CD4-positive, alpha-beta T cell treated with Interleukin-6 at 100 ng/mL for 8 hours (primary cell): ENCODE measurements at regions not wholly inside any gene's neighbourhood (a gene's known extent, or its start where the extent isn't known, plus 50 kb on each side); places are given as distances from the start of the nearest gene placed in this dataset.
A peak's percentile ranks its signal among the peaks of the same experiment; 100 is the strongest.

Experiments used
- DNase-seq: peaks from one replicate; pipeline ENCODE4 v3.0.0-alpha.2; 2020; ENCODE audit warnings: mixed read lengths, low spot score

- DNase-seq = no peak
Measured at GRCh38 chr2:37837628-37838328, 87.3 kb upstream of the RMDN2 start.

DNA sequence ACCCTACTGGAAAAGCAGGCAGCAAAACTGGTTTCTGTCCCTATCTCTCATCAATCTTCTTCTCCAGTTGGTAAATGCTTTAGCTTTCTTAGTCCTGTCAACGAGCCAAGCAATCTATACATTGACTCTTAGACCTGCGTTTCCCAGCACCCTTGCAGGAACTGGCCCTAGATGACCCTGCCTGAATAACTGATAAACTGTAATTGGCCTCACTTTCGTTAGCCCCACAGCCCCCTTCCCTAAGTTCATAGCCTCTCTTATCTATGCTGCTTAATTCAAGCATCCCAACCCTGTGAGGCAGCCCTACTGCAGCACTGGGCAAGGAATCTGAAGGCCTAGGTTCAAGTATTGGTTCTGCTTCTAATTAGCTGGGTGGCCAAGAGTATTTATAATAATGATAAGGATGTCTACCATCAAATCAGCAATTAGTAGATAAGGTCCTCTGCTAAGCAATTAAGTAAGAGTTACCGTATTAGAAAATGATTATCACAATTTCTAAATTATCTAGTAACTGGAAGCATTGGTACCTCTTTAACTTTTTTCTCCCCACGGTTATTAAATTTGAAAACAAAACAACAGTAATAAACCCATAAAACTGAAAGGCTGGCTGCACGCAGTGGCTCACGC lies 86.4 kb upstream of the RMDN2 start:
- DNase-seq = no peak

DNA sequence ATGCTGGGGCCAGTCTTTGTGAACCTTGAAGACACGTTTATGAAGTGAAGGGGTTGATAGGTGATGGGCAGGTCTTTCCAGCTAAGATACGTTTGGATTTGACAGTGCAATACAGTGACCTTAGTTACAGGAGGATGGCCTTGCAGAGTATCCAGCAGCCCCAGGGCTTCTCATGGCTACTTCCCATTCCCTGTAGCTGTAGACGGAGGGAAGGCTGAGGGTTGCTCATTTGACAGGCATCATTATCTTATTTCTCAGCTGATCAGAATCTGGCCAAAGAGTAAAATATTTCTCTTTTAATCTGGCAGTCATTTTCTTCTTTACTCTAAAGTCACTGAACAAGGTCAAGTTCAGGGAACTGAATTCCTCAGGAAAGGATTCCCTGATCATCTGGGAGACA lies 85.1 kb upstream of the RMDN2 start:
- no peak for DNase-seq

- DNase-seq = no peak
Measured at GRCh38 chr2:37842732-37843440, 82.2 kb upstream of the RMDN2 start.

DNA sequence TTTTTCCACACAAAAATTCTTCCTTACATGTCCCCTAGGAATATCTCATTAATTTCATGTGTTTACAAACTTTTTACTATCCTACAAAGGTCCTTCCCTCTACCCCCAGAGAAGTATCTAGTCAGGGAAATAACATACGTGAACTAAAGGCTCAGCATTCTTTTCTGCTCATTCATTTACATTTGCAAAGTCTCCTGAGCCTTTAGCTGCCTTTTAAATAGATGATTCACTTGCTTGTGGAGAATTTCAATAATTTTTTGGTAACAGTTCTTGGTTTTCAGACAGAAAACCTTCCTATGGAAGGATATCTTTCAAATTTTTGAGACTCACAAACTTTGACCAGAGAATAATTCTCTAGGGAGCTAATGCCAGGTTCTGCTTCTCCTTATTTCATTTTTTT lies 81.5 kb upstream of the RMDN2 start:
- no peak for DNase-seq

DNA sequence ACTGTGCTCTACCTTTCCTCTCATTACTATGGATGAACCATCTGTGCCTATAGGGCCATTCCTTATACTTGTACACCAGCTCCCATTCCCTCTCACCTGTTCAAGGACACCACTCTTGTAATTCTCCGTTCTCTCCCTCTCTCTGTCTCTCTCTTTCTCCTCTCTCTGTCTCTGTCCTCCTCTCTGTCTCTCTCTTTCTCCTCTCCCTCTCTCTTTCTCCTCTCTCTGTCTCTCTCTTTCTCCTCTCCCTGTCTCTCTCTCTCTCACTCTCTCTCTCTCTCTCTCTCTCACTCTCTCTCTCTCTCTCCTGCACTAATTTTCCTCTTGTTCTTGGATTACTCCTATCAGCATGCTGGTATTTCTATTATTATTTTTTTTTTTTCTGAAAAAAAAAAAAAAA lies 78.9 kb upstream of the RMDN2 start:
- DNase-seq = no peak

DNA sequence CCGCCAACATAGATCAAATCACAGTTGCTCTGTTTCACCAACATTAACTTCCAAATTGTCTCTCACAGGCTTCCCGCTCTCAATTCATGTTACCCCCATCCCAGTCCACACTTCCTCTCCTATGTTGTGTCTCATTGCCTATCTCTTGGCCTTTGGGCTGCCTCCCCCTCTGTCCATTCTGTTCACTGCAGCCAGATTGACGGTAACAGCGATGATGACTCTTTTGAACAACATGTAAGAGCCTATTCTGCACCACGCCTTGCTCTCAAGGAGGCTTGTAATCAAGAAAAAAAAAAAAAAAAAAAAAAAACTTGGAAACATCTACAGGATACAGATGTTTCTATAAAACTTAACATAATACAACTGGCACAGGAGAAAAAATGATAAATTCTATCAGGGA lies 77.3 kb upstream of the RMDN2 start:
- DNase-seq = no peak

- no peak for DNase-seq
Measured at GRCh38 chr2:37848451-37848850, 76.6 kb upstream of the RMDN2 start.

- no peak for DNase-seq
Measured at GRCh38 chr2:37849911-37850310, 75.2 kb upstream of the RMDN2 start.

- no peak for DNase-seq
Measured at GRCh38 chr2:37851428-37851827, 73.7 kb upstream of the RMDN2 start.

GRCh38 chr2:37851828-37852584 lies 73.1 kb upstream of the RMDN2 start:
- peak; percentile 17 for DNase-seq

- DNase-seq = no peak
Measured at GRCh38 chr2:37852585-37853014, 72.5 kb upstream of the RMDN2 start.

DNA sequence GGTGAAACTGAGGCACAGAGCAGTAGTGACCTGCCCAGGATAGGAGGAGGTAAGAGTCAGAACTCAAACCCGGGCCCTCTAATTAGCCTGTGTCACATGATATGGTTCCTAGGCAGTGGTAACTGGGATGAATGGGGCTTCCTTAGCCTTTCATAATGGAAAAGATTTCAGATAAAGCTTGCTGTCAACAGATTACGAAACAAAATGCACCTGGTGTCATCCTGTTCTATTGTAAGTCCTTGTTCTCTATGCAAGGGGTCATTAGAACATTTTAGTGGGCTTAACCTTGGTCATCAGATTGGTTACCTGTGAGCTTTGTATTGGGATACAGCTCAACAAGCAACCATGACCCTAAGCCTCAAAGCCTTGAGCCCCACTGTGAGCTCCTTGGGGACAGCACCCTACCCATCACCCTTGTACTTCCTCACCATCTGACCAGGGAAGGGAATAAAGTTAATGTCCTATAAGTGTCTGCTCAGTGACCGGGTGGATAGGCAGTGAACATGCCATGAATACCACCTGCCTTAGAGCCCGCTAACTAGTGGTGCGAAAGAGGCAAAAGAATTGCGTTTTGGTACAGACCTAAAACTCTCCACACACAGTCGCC lies 70.3 kb upstream of the RMDN2 start:
- DNase-seq = no peak

- DNase-seq = no peak
Measured at GRCh38 chr2:37855283-37856041, 69.6 kb upstream of the RMDN2 start.

- no peak for DNase-seq
Measured at GRCh38 chr2:37856101-37856751, 68.9 kb upstream of the RMDN2 start.

DNA sequence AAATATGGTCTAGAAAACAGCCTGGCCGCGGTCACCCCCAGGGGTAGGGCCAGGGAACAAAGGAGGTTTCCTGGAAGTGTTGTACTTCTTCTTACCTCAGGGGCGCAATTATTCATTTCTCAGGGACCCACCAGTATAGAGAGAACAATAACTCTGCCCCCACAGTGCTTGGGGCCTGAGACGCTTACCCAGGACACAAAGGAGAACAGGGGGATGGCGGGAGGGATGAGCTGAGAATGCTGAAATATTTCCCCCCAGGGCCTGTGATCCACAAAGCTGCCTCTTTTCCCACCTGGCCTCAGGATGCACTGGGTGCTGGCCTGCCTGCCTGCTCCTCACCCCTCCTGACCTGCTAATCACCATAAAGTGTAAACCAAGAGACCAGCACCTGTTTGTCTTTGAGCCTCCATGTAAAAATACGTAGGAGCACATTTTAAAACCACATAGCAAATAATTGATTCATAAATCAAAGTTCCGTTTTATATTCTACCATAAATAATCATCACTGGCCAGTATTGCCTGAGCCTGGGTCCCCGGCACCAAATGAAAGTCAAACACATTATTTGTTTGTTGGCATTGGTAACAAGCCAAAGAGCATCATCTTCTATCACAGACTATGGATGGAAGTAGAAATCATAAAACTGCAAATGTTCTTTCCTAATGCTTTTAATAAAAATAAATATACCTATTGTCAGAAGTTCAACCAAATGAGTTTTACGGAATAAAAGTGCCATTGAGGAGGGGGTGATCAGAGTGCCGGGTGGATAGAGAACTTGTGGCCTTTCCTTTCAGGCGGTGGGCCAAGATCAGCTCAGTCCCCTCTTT lies 67.3 kb upstream of the RMDN2 start:
- DNase-seq = no peak

DNA sequence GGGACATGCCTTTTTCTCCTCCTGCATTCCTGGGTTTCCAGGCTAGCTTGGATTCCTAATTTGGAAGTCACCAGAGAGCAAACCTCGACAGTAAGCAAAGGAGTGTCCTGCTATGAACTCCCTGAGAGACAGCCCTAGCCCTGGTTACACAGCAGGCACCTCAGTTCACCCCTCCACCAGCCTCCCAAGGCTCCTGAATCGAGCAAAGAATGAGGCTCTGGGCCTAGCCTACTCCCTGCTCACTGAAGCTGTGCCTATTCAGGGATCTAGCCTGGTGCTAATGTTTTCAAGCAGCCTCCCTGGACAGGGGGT lies 66.7 kb upstream of the RMDN2 start:
- no peak for DNase-seq

DNA sequence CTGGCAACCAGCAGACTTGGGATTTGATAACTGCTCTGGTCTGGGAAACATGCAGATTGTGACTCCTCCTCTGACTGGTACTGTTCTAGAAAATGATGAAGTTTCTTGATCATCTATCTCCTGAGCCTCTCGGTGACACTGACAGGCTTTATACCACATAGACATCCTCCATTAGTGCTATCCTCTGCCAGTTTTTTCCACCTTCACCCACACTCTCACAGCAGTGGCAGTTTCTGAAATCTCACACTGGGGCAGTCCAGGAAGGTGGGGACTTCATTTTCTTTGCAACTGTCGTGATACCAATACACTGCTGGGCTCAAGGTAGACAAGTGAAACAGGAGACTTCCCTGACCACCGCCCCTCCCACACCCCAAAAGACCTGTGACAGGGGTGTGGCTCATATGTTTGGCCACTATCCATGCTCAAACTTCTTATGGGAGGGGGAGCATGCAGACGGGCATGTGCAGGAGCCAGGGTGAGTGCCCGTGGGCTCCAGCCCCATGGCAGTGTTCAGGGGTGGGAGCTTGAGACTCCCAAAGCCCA lies 66.3 kb upstream of the RMDN2 start:
- no peak for DNase-seq

DNA sequence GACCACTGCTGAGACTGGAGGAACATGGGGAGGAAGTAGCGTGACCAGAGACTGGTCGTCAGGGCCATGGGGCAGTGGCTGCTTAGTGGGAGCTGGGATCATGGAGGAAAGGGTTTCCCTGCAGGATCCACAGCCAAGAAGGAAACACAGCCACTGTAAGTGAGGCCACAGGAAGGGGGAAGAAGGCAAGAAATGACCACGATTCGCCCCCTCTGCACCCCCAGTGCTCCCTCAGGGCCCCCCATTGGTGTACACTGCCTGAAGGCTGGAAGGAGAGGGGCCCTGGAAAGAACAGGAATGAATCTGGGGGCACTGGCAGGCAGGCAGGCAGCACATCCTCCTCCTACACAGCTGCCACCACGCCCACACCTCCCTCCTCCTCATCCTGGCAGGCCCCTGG lies 62.5 kb upstream of the RMDN2 start:
- DNase-seq = no peak

GRCh38 chr2:37864217-37864616 lies 60.9 kb upstream of the RMDN2 start:
- DNase-seq = no peak
